Mammary epithelial cell (primary cell): ENCODE measurements at regions not wholly inside any gene's neighbourhood (a gene's known extent, or its start where the extent isn't known, plus 50 kb on each side); places are given as distances from the start of the nearest gene placed in this dataset.

Experiments used
- EZH2 ChIP-seq: IDR thresholded peaks from 2 replicates; pipeline ENCODE4 v1.6.1; 2012; ENCODE audit warnings: low read length, inconsistent platforms, borderline replicate concordance
- TF ChIP-seq, protein P1 (sequence below), 2 donors: IDR thresholded peaks in 1 of 2; conservative IDR thresholded peaks in 1 of 2; 2 replicates each; pipeline ENCODE4 v1.5.1; 2011 to 2012; ENCODE audit warnings: inconsistent platforms in 2 of 2, low read length in 2 of 2, mild to moderate bottlenecking in 2 of 2, control low read depth in 1 of 2, low read depth in 1 of 2; ENCODE audit not compliant: insufficient read depth in 1 of 2; ENCODE audit errors: extremely low read depth in 1 of 2

DNA sequence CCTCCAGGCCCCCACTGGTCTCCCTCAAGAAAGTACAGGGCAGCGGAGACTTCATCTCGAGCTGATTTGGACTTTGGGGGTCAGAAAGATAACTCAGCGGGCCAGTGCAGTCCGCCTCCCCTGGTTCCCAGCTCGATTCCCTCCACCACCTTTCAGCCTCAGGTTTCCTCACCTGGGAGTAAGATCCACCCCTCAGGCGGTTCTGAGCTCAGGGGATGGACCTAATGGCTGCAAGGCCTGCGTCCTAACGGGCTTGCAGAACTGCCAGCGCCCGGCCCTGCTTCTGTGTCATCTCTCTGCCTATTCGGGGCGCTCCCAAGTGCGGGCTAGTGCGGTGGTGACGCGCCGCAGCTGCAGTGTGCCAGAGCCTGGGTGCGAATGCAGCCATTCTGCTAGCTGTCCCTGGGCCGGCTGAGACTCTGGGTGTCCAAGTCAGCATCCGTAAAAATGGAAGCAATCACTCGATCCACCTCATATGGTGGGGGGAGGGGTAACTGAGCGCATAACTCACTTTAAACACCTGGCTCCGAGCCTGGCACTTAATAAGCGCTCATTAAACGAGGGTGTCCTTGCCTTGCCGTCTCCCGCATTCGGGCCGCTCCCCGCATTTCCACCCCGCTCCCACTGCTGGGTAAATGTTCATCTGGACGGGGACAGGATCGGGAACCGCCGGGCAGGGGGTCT lies 129.6 kb upstream of the LHX1 start:
- TF ChIP-seq, protein P1, sequence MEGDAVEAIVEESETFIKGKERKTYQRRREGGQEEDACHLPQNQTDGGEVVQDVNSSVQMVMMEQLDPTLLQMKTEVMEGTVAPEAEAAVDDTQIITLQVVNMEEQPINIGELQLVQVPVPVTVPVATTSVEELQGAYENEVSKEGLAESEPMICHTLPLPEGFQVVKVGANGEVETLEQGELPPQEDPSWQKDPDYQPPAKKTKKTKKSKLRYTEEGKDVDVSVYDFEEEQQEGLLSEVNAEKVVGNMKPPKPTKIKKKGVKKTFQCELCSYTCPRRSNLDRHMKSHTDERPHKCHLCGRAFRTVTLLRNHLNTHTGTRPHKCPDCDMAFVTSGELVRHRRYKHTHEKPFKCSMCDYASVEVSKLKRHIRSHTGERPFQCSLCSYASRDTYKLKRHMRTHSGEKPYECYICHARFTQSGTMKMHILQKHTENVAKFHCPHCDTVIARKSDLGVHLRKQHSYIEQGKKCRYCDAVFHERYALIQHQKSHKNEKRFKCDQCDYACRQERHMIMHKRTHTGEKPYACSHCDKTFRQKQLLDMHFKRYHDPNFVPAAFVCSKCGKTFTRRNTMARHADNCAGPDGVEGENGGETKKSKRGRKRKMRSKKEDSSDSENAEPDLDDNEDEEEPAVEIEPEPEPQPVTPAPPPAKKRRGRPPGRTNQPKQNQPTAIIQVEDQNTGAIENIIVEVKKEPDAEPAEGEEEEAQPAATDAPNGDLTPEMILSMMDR (conservative IDR thresholded peaks at IDR 0.05 in 1 of 2, IDR thresholded peaks at IDR 0.05 in 1 of 2; ENCODE audit: extremely low read depth in 1 of 2, insufficient read depth in 1 of 2, low read depth in 1 of 2, low read length in 2 of 2), result no peak
- TF ChIP-seq EZH2, result peak; percentile 75
